Endothelial cell of umbilical vein (primary cell): ENCODE measurements at regions not wholly inside any gene's neighbourhood (a gene's known extent, or its start where the extent isn't known, plus 50 kb on each side); places are given as distances from the start of the nearest gene placed in this dataset.

Source experiments
- BruUV-seq: library from RNA; stranded (reverse); fragments of 400-500 nt; replicated peaks from 2 replicates; lab custom pipeline; 2021; lab: Mats Ljungman, UMichigan
- CTCF ChIA-PET: fragments of 300-600, 350-600 bp; sonication (Branson Sonifier 250); formaldehyde crosslinking; loops from one replicate; lab custom pipeline; 2021; ENCODE audit warnings: antibody characterized with exemption, inconsistent platforms; lab: Charles Lee
- POLR2A ChIA-PET: fragments of 300-600, 350-600 bp; sonication (Branson Sonifier 250); formaldehyde crosslinking; loops from one replicate; lab custom pipeline; 2021; ENCODE audit warnings: antibody characterized with exemption, inconsistent platforms; lab: Charles Lee
- DNase-seq: peaks from one replicate; pipeline ENCODE4 v3.0.0-alpha.2; 2011; ENCODE audit warnings: low read depth, low spot score
- FAIRE-seq: peaks from 2 replicates; lab custom pipeline; 2011; peaks lifted over from hg19 to GRCh38; lab: Jason Lieb, UNC
- H2AFZ ChIP-seq: 2 replicates; pipeline ENCODE4 v1.6.0; 2012; ENCODE audit warnings: low read depth, low read length, control low read depth, inconsistent platforms
- H3K27ac ChIP-seq: 2 replicates; pipeline ENCODE4 v1.5.1; 2011; ENCODE audit warnings: low read depth, mild to moderate bottlenecking, control low read depth, low read length, moderate library complexity; ENCODE audit not compliant: insufficient read depth
- H3K27me3 ChIP-seq, 2 experiments: 2 replicates each; pipeline versions ENCODE4 v1.6.0 to v1.6.1; 2011; ENCODE audit warnings: low read length in 2 of 2, mixed read lengths in 1 of 2; ENCODE audit not compliant: control insufficient read depth in 2 of 2, insufficient read depth in 2 of 2
- H3K36me3 ChIP-seq, 2 experiments: 2 replicates in 1 of 2; 3 replicates in 1 of 2; pipeline ENCODE4 v1.5.1; 2011; ENCODE audit warnings: low read length in 2 of 2, mild to moderate bottlenecking in 1 of 2, moderate library complexity in 1 of 2; ENCODE audit not compliant: control insufficient read depth in 2 of 2, insufficient read depth in 2 of 2; ENCODE audit errors: extremely low read depth in 1 of 2
- H3K4me1 ChIP-seq: 3 replicates; pipeline ENCODE4 v1.5.1; 2011; ENCODE audit warnings: mild to moderate bottlenecking, low read length; ENCODE audit not compliant: control insufficient read depth, insufficient read depth; ENCODE audit errors: extremely low read depth
- H3K4me2 ChIP-seq: 2 replicates; pipeline ENCODE4 v1.6.1; 2011; ENCODE audit warnings: low read length, control low read depth, mixed read lengths; ENCODE audit not compliant: insufficient read depth
- H3K4me3 ChIP-seq, 3 experiments: fragments of 200-600 bp in 1 of 3; sonication (generic), shearing (Covaris generic) in 1 of 3; replicated peaks in 1 of 3; 2 replicates each; pipeline ENCODE4 v1.5.1; 2011 to 2016; ENCODE audit warnings: control low read depth in 3 of 3, low read length in 3 of 3, mild to moderate bottlenecking in 2 of 3, inconsistent platforms in 1 of 3, low read depth in 1 of 3, moderate library complexity in 1 of 3; ENCODE audit not compliant: insufficient read depth in 1 of 3
- H3K79me2 ChIP-seq: 2 replicates; pipeline ENCODE4 v1.6.0; 2012; ENCODE audit warnings: low read length, inconsistent platforms; ENCODE audit not compliant: control insufficient read depth, insufficient read depth
- H3K9ac ChIP-seq: replicated peaks from 2 replicates; pipeline ENCODE3; 2011; ENCODE audit warnings: low read length, control low read depth; ENCODE audit not compliant: insufficient read depth; ENCODE audit errors: extremely low read depth
- H3K9me1 ChIP-seq: replicated peaks from 3 replicates; pipeline ENCODE4 v1.6.0; 2011; ENCODE audit warnings: mild to moderate bottlenecking, low read length; ENCODE audit not compliant: control insufficient read depth, insufficient read depth; ENCODE audit errors: extremely low read depth
- H3K9me3 ChIP-seq: replicated peaks from 2 replicates; pipeline ENCODE4 v1.5.1; 2012; ENCODE audit warnings: low read length, inconsistent platforms; ENCODE audit not compliant: control insufficient read depth, insufficient read depth
- H4K20me1 ChIP-seq: replicated peaks from 2 replicates; pipeline ENCODE3; 2011; ENCODE audit warnings: mild to moderate bottlenecking, low read length; ENCODE audit not compliant: control insufficient read depth, insufficient read depth; ENCODE audit errors: extremely low read depth
- CTCF ChIP-seq, 2 donors: IDR thresholded peaks; 1 replicate in 1 of 2; 2 replicates in 1 of 2; pipeline ENCODE4 v1.5.1; 2011; ENCODE audit warnings: low read length in 2 of 2, mild to moderate bottlenecking in 2 of 2, moderate library complexity in 2 of 2, control low read depth in 1 of 2, inconsistent platforms in 1 of 2, low read depth in 1 of 2; ENCODE audit not compliant: insufficient read depth in 1 of 2; ENCODE audit errors: extremely low read depth in 1 of 2
- EZH2 ChIP-seq: IDR thresholded peaks from 2 replicates; pipeline ENCODE4 v1.6.1; 2012; ENCODE audit warnings: borderline replicate concordance, low read depth, mild to moderate bottlenecking, moderate library complexity, low read length, inconsistent platforms; ENCODE audit not compliant: severe bottlenecking
- FOS ChIP-seq: IDR thresholded peaks from 2 replicates; pipeline ENCODE4 v1.6.1; 2011; ENCODE audit warnings: mild to moderate bottlenecking, low read length, moderate library complexity, borderline replicate concordance; ENCODE audit not compliant: insufficient read depth
- GATA2 ChIP-seq: IDR thresholded peaks from 2 replicates; pipeline ENCODE4 v1.7.0; 2011; ENCODE audit warnings: low read depth, mild to moderate bottlenecking, moderate library complexity, mixed read lengths, low read length; ENCODE audit not compliant: insufficient read length, insufficient read depth
- JUN ChIP-seq: IDR thresholded peaks from 2 replicates; pipeline ENCODE4 v1.6.1; 2011; ENCODE audit warnings: borderline replicate concordance, low read depth; ENCODE audit not compliant: insufficient read length, insufficient read depth
- MAX ChIP-seq: IDR thresholded peaks from 2 replicates; pipeline ENCODE4 v1.6.1; 2011; ENCODE audit not compliant: insufficient read depth, insufficient read length
- MYC ChIP-seq: IDR thresholded peaks from one replicate; pipeline ENCODE4 v1.6.1; 2011; ENCODE audit warnings: mild to moderate bottlenecking, low read depth, low read length
- POLR2A ChIP-seq: IDR thresholded peaks from 2 replicates; pipeline ENCODE4 v1.6.1; 2012; ENCODE audit warnings: low read depth, mild to moderate bottlenecking, control low read depth, low read length
- POLR2AphosphoS5 ChIP-seq: IDR thresholded peaks from 2 replicates; pipeline ENCODE4 v1.6.1; 2012; ENCODE audit warnings: low read depth, mild to moderate bottlenecking, control low read depth, low read length, moderate library complexity; ENCODE audit not compliant: insufficient read depth
- dilution Hi-C: fragments of 300-500 bp; cut with MboI; formaldehyde crosslinking; loops from one replicate; pipeline ENCODE4 v1.15.0; 2019; ENCODE audit warnings: low sequenced_read_pairs; ENCODE audit not compliant: extremely low pct_ligation_motif_present
- intact Hi-C: fragments of 100-400 bp; cut with micrococcal nuclease; formaldehyde crosslinking; loops from one replicate; pipeline ENCODE4 v1.10.0; 2022

GRCh38 chr2:51976623-51977022, 944.7 kb upstream of the NRXN1 start:
- POLR2A ChIA-PET = no interaction called here
- dilution Hi-C loops (no loop called here), intact Hi-C loops (no loop called here)
- no peak for TF ChIP-seq JUN
- no peak for TF ChIP-seq MYC
- Histone ChIP-seq H3K27ac (no peak overlapping the region), H3K79me2 (no peaks in the 10 kb centered on the region), H2AFZ (no peak overlapping the region), H3K9me1 (no peaks in the 10 kb centered on the region), H3K9ac (no peak overlapping the region), H3K4me2 (no peak overlapping the region), H3K4me3 (no peak overlapping the region), H3K27me3 (no peaks in the 10 kb centered on the region), H3K9me3 (no peaks in the 10 kb centered on the region), H4K20me1 (no peaks in the 10 kb centered on the region), H3K36me3 (no peaks in the 10 kb centered on the region), H3K4me1 (no peaks in the 10 kb centered on the region)
- FAIRE-seq (no peak), DNase-seq (no peak)
- BruUV-seq = no TSS peak
- CTCF ChIA-PET = no interaction called here

GRCh38 chr2:51971136-51971535, 939.2 kb upstream of the NRXN1 start:
- CTCF ChIA-PET = no interaction called here
- TF ChIP-seq POLR2A (no peak), EZH2 (no peak), MYC (no peak), POLR2AphosphoS5 (no peak), FOS (no peak), JUN (no peak), CTCF (IDR thresholded peaks at IDR 0.05; ENCODE audit: extremely low read depth in 1 of 2, insufficient read depth in 1 of 2, low read depth in 1 of 2, low read length in 2 of 2) (no peak), MAX (no peak), GATA2 (no peak)
- H3K36me3 ChIP-seq = no peaks in the 10 kb centered on the region
- H4K20me1 ChIP-seq = no peaks in the 10 kb centered on the region
- H3K4me2 ChIP-seq = no peak overlapping the region
- POLR2A ChIA-PET = no interaction called here
- DNase-seq (no peak), FAIRE-seq (no peak)
- intact Hi-C loops (no loop called here), dilution Hi-C loops (no loop called here)
- H3K27ac ChIP-seq = no peak overlapping the region
- no TSS peak for BruUV-seq
- H3K27me3 ChIP-seq = no peaks in the 10 kb centered on the region
- no peaks in the 10 kb centered on the region for H3K9me3 ChIP-seq
- no peaks in the 10 kb centered on the region for H3K4me1 ChIP-seq
- H3K4me3 ChIP-seq = no peak overlapping the region
- no peak overlapping the region for H3K9ac ChIP-seq
- H2AFZ ChIP-seq = no peak overlapping the region
- H3K79me2 ChIP-seq = no peaks in the 10 kb centered on the region
- H3K9me1 ChIP-seq = no peaks in the 10 kb centered on the region
